HCT116 (cell line): ENCODE measurements at regions not wholly inside any gene's neighbourhood (a gene's known extent, or its start where the extent isn't known, plus 50 kb on each side); places are given as distances from the start of the nearest gene placed in this dataset.

Experiments
- ATAC-seq: fragments of 200-7000 bp; cut with Tn5 transposase; 2 replicates; pipeline ENCODE4 v1.9.1; 2020; ENCODE audit warnings: mild to moderate bottlenecking, moderate library complexity
- BruUV-seq: library from RNA; stranded (reverse); fragments of 400-500 nt; replicated peaks from 2 replicates; lab custom pipeline; 2021; lab: Mats Ljungman, UMichigan
- CTCF ChIA-PET: fragments of 300-600 bp; sonication (Branson Sonifier 250); formaldehyde crosslinking; loops from one replicate; lab custom pipeline; 2021; ENCODE audit warnings: antibody characterized with exemption; lab: Charles Lee
- POLR2A ChIA-PET: fragments of 300-600, 350-600 bp; sonication (Branson Sonifier 250); formaldehyde crosslinking; loops from one replicate; lab custom pipeline; 2021; ENCODE audit warnings: antibody characterized with exemption; lab: Charles Lee
- RAD21 ChIA-PET, 2 experiments: fragments of 300-600 bp; sonication (Branson Sonifier 250); formaldehyde crosslinking; loops; one replicate each; lab custom pipeline; 2023; ENCODE audit warnings: low total read pairs in 2 of 2; ENCODE audit not compliant: uncharacterized antibody in 2 of 2, unreplicated experiment in 2 of 2, low non-redundant PET in 1 of 2; lab: Charles Lee
- DNase-seq: peaks from one replicate; pipeline ENCODE4 v3.0.0-alpha.2; 2010; ENCODE audit warnings: low read depth, low spot score
- H2AFZ ChIP-seq: fragments of 200-600 bp; shearing (Covaris generic), sonication (generic); 2 replicates; pipeline ENCODE4 v1.6.1; 2017; ENCODE audit warnings: low read depth, mixed run types, mixed read lengths, antibody characterized with exemption, low read length; ENCODE audit not compliant: poor library complexity, severe bottlenecking
- H3K27ac ChIP-seq: 2 replicates; pipeline ENCODE4 v1.5.1; 2012; ENCODE audit warnings: low read depth, low read length
- H3K27me3 ChIP-seq: fragments of 200-600 bp; sonication (generic); 2 replicates; pipeline ENCODE4 v1.6.1; 2016; ENCODE audit warnings: mixed run types, low read length, mixed read lengths; ENCODE audit not compliant: insufficient read depth
- H3K36me3 ChIP-seq, 2 experiments: fragments of 200-500 bp in 1 of 2; fragments of 200-600 bp in 1 of 2; sonication (Bioruptor generic) in 1 of 2; sonication (generic) in 1 of 2; 2 replicates each; pipeline versions ENCODE4 v1.5.1 to v1.6.1; 2014 to 2016; ENCODE audit warnings: low read length in 2 of 2, inconsistent platforms in 1 of 2, mixed read lengths in 1 of 2, mixed run types in 1 of 2; ENCODE audit not compliant: insufficient read depth in 2 of 2, control insufficient read depth in 1 of 2
- H3K4me1 ChIP-seq, 2 experiments: fragments of 200-600 bp in 1 of 2; sonication (generic) in 1 of 2; 2 replicates each; pipeline versions ENCODE4 v1.5.1 to v1.6.1; 2012 to 2017; ENCODE audit warnings: low read length in 2 of 2, inconsistent platforms in 1 of 2, mild to moderate bottlenecking in 1 of 2, mixed read lengths in 1 of 2, mixed run types in 1 of 2, moderate library complexity in 1 of 2; ENCODE audit not compliant: insufficient read depth in 2 of 2, control insufficient read depth in 1 of 2
- H3K4me2 ChIP-seq: fragments of 200-600 bp; sonication (generic); 2 replicates; pipeline ENCODE4 v1.6.1; 2017; ENCODE audit warnings: mixed run types, low read length, mixed read lengths
- H3K4me3 ChIP-seq, 2 experiments: fragments of 200-600 bp in 1 of 2; sonication (generic) in 1 of 2; replicated peaks in 1 of 2; 2 replicates each; pipeline ENCODE4 v1.5.1; 2011 to 2016; ENCODE audit warnings: low read length in 2 of 2, control low read depth in 1 of 2, low read depth in 1 of 2, mild to moderate bottlenecking in 1 of 2, mixed read lengths in 1 of 2, mixed run types in 1 of 2
- H3K79me2 ChIP-seq: fragments of 200-600 bp; sonication (generic); 2 replicates; pipeline ENCODE4 v1.6.1; 2017; ENCODE audit warnings: mild to moderate bottlenecking, mixed run types, low read length, moderate library complexity, mixed read lengths; ENCODE audit not compliant: insufficient read depth
- H3K9ac ChIP-seq: fragments of 200-600 bp; sonication (generic); 2 replicates; pipeline ENCODE4 v1.6.1; 2016; ENCODE audit warnings: low read length, mixed read lengths
- H3K9me2 ChIP-seq: fragments of 200-600 bp; sonication (generic), shearing (Covaris generic); 2 replicates; pipeline ENCODE4 v1.6.1; 2017; ENCODE audit warnings: mixed run types, mild to moderate bottlenecking, moderate library complexity; ENCODE audit not compliant: insufficient read depth
- H3K9me3 ChIP-seq, 2 experiments: fragments of 200-500 bp in 1 of 2; fragments of 200-600 bp in 1 of 2; sonication (Bioruptor generic) in 1 of 2; sonication (generic) in 1 of 2; 2 replicates each; pipeline ENCODE4 v1.6.1; 2014 to 2017; ENCODE audit warnings: low read length in 2 of 2, mixed read lengths in 2 of 2, inconsistent platforms in 1 of 2, low read depth in 1 of 2, mild to moderate bottlenecking in 1 of 2, mixed run types in 1 of 2, moderate library complexity in 1 of 2; ENCODE audit not compliant: control insufficient read depth in 1 of 2, insufficient read depth in 1 of 2
- H4K20me1 ChIP-seq: fragments of 200-600 bp; sonication (generic), shearing (Covaris generic); 2 replicates; pipeline ENCODE4 v1.6.1; 2017; ENCODE audit warnings: mixed run types, mild to moderate bottlenecking, moderate library complexity; ENCODE audit not compliant: insufficient read depth
- ATF3 ChIP-seq: IDR thresholded peaks from 2 replicates; pipeline ENCODE4 v1.6.1; 2012
- CBX3 ChIP-seq: IDR thresholded peaks from 2 replicates; pipeline ENCODE4 v1.6.1; 2012; ENCODE audit warnings: low read depth
- CEBPB ChIP-seq: IDR thresholded peaks from 2 replicates; pipeline ENCODE4 v1.6.1; 2012; ENCODE audit warnings: low read depth
- CTCF ChIP-seq, 3 experiments: fragments of 200-600 bp in 1 of 3; sonication (generic) in 1 of 3; IDR thresholded peaks in 2 of 3; conservative IDR thresholded peaks in 1 of 3; 2 replicates each; pipeline ENCODE4 v1.5.1; 2012 to 2017; ENCODE audit warnings: low read depth in 2 of 3, low read length in 2 of 3, antibody characterized with exemption in 1 of 3, borderline replicate concordance in 1 of 3, control low read depth in 1 of 3, mild to moderate bottlenecking in 1 of 3, mixed read lengths in 1 of 3, mixed run types in 1 of 3, moderate library complexity in 1 of 3; ENCODE audit not compliant: insufficient read depth in 1 of 3
- EGR1 ChIP-seq: IDR thresholded peaks from 2 replicates; pipeline ENCODE4 v1.6.1; 2012; ENCODE audit warnings: low read depth
- ELF1 ChIP-seq: IDR thresholded peaks from 2 replicates; pipeline ENCODE4 v1.6.1; 2012; ENCODE audit warnings: low read depth, borderline replicate concordance
- EZH2 ChIP-seq: fragments of 200-600 bp; sonication (generic); IDR thresholded peaks from 2 replicates; pipeline ENCODE4 v1.6.1; 2017; ENCODE audit warnings: antibody characterized with exemption, mixed run types
- EZH2phosphoT487 ChIP-seq: fragments of 200-600 bp; IDR thresholded peaks from 2 replicates; pipeline ENCODE4 v1.6.1; 2018; ENCODE audit warnings: antibody characterized with exemption, borderline replicate concordance
- FOSL1 ChIP-seq: IDR thresholded peaks from 2 replicates; pipeline ENCODE4 v1.6.1; 2012; ENCODE audit warnings: low read depth
- MAX ChIP-seq: IDR thresholded peaks from 2 replicates; pipeline ENCODE4 v1.6.1; 2012
- POLR2A ChIP-seq: IDR thresholded peaks from 2 replicates; pipeline ENCODE4 v1.7.0; 2011; ENCODE audit warnings: borderline replicate concordance; ENCODE audit not compliant: insufficient read depth, insufficient read length; ENCODE audit errors: extremely low read depth
- SIN3A ChIP-seq: IDR thresholded peaks from 2 replicates; pipeline ENCODE4 v1.6.1; 2012; ENCODE audit warnings: low read depth
- SP1 ChIP-seq: IDR thresholded peaks from 2 replicates; pipeline ENCODE4 v1.6.1; 2012; ENCODE audit warnings: low read depth
- SRF ChIP-seq: IDR thresholded peaks from 2 replicates; pipeline ENCODE4 v1.6.1; 2012; ENCODE audit warnings: low read depth
- TCF7L2 ChIP-seq: IDR thresholded peaks from 2 replicates; pipeline ENCODE4 v1.7.0; 2011; ENCODE audit warnings: borderline replicate concordance, inconsistent platforms; ENCODE audit not compliant: insufficient read depth, insufficient read length; ENCODE audit errors: extremely low read depth
- YY1 ChIP-seq: IDR thresholded peaks from 2 replicates; pipeline ENCODE4 v1.6.1; 2011; ENCODE audit warnings: low read length, low read depth, moderate library complexity, mild to moderate bottlenecking; ENCODE audit not compliant: insufficient replicate concordance; ENCODE audit errors: extremely low read depth
- ZBTB33 ChIP-seq: IDR thresholded peaks from 2 replicates; pipeline ENCODE4 v1.6.1; 2011; ENCODE audit warnings: mild to moderate bottlenecking, low read length, moderate library complexity; ENCODE audit not compliant: insufficient replicate concordance; ENCODE audit errors: extremely low read depth
- ZFX ChIP-seq: fragments of 450-650 bp; IDR thresholded peaks from 2 replicates; pipeline ENCODE4 v1.6.1; 2017
- intact Hi-C: fragments of 100-400 bp; cut with micrococcal nuclease; formaldehyde crosslinking; loops from 2 replicates; pipeline ENCODE4 v1.10.0; 2022

- H4K20me1 ChIP-seq: no peaks in the 10 kb centered on the region
- ChIA-PET RAD21 (no interaction called here), POLR2A (no interaction called here), CTCF (no interaction called here)
- H2AFZ ChIP-seq: no peak overlapping the region
- no TSS peak for BruUV-seq
- no peaks in the 10 kb centered on the region for H3K36me3 ChIP-seq
- TF ChIP-seq MAX (no peak), CTCF (IDR thresholded peaks at IDR 0.05 in 2 of 3, conservative IDR thresholded peaks at IDR 0.05 in 1 of 3; ENCODE audit: borderline replicate concordance in 1 of 3, insufficient read depth in 1 of 3, low read depth in 2 of 3, low read length in 2 of 3) (no peak), ATF3 (no peak), EZH2 (no peak), FOSL1 (no peak), CBX3 (no peak), YY1 (no peak), TCF7L2 (no peak), SIN3A (no peak), EGR1 (no peak), ZBTB33 (no peak), POLR2A (no peak), ELF1 (no peak), SRF (no peak), ZFX (no peak), SP1 (no peak), EZH2phosphoT487 (no peak), CEBPB (no peak)
- no peaks in the 10 kb centered on the region for H3K27me3 ChIP-seq
- no peak overlapping the region for H3K27ac ChIP-seq
- DNase-seq (no peak), ATAC-seq (no peak)
- intact Hi-C loops: no loop called here
- no peaks in the 10 kb centered on the region for H3K4me1 ChIP-seq
- H3K4me2 ChIP-seq: no peak overlapping the region
- H3K9ac ChIP-seq: no peak overlapping the region
- no peaks in the 10 kb centered on the region for H3K79me2 ChIP-seq
- H3K9me2 ChIP-seq: no peaks in the 10 kb centered on the region
- no peaks in the 10 kb centered on the region for H3K9me3 ChIP-seq
- no peak overlapping the region for H3K4me3 ChIP-seq
Measured at GRCh38 chr18:69328086-69328485, 72.6 kb upstream of the DOK6 start.
